Panc1 (cell line): ENCODE measurements at regions not wholly inside any gene's neighbourhood (a gene's known extent, or its start where the extent isn't known, plus 50 kb on each side); places are given as distances from the start of the nearest gene placed in this dataset.

Experiments
- CTCF ChIP-seq: fragments of 450-650 bp; IDR thresholded peaks from 2 replicates; pipeline ENCODE4 v1.5.1; 2017; ENCODE audit warnings: mild to moderate bottlenecking
- REST ChIP-seq, 2 experiments: IDR thresholded peaks; 2 replicates each; pipeline ENCODE4 v1.6.1; 2011 to 2012; ENCODE audit warnings: low read depth in 2 of 2, control low read depth in 1 of 2, low read length in 1 of 2, mild to moderate bottlenecking in 1 of 2, moderate library complexity in 1 of 2; ENCODE audit not compliant: insufficient read depth in 1 of 2

GRCh38 chrX:113996781-113997180 is 587.1 kb upstream of the HTR2C start:
- TF ChIP-seq CTCF (no peak), REST (IDR thresholded peaks at IDR 0.05; ENCODE audit: insufficient read depth in 1 of 2, low read depth in 2 of 2, low read length in 1 of 2) (no peak)
